Naive thymus-derived CD4-positive, alpha-beta T cell (primary cell): ENCODE measurements at regions not wholly inside any gene's neighbourhood (a gene's known extent, or its start where the extent isn't known, plus 50 kb on each side); places are given as distances from the start of the nearest gene placed in this dataset.

Experiments
- ATAC-seq: fragments of 150-1000 bp; cut with Tn5 transposase; 2 replicates; pipeline ENCODE4 v1.10.0; 2021; ENCODE audit warnings: mild to moderate bottlenecking, moderate library complexity
- CTCF ChIA-PET: fragments of 350-600 bp; sonication (Branson Sonifier 250); formaldehyde crosslinking; loops from one replicate; lab custom pipeline; 2021; ENCODE audit warnings: antibody characterized with exemption; lab: Charles Lee
- POLR2A ChIA-PET: fragments of 350-600 bp; sonication (Branson Sonifier 250); formaldehyde crosslinking; loops from one replicate; lab custom pipeline; 2021; ENCODE audit warnings: antibody characterized with exemption, inconsistent platforms; lab: Charles Lee
- DNase-seq, 9 donors: peaks; one replicate each; pipeline versions ENCODE4 v3.0.0 to v3.0.0-alpha.2; 2020 to 2022; ENCODE audit warnings: mixed read lengths in 1 of 9
- H3K27ac ChIP-seq: one replicate; pipeline ENCODE4 v1.7.0; 2013; ENCODE audit warnings: mild to moderate bottlenecking, low read depth, low read length, moderate library complexity
- H3K27me3 ChIP-seq, 2 donors: one replicate each; pipeline ENCODE4 v1.7.0; 2013; ENCODE audit warnings: low read length in 2 of 2, mild to moderate bottlenecking in 2 of 2, moderate library complexity in 2 of 2; ENCODE audit not compliant: control insufficient read depth in 2 of 2, insufficient read depth in 2 of 2
- H3K36me3 ChIP-seq, 3 experiments: 1 replicate in 2 of 3; 2 replicates in 1 of 3; pipeline ENCODE4 v1.7.0; 2013; ENCODE audit warnings: low read length in 3 of 3, mild to moderate bottlenecking in 3 of 3, moderate library complexity in 1 of 3; ENCODE audit not compliant: insufficient read depth in 3 of 3, control insufficient read depth in 2 of 3
- H3K4me1 ChIP-seq, 2 donors: one replicate each; pipeline ENCODE4 v1.7.0; 2013; ENCODE audit warnings: low read length in 2 of 2, mild to moderate bottlenecking in 2 of 2, moderate library complexity in 1 of 2; ENCODE audit not compliant: control insufficient read depth in 2 of 2, insufficient read depth in 2 of 2
- H3K4me3 ChIP-seq: 2 replicates; pipeline ENCODE4 v1.7.0; 2013; ENCODE audit warnings: mild to moderate bottlenecking, low read length
- H3K9me3 ChIP-seq, 3 experiments: 1 replicate in 2 of 3; 2 replicates in 1 of 3; pipeline ENCODE4 v1.7.0; 2013; ENCODE audit warnings: low read length in 3 of 3; ENCODE audit not compliant: control insufficient read depth in 2 of 3
- H3K27ac Mint-ChIP-seq, 9 donors: one replicate each; pipeline ENCODE4 v1.8.0; 2020 to 2022; ENCODE audit warnings: mixed read lengths in 9 of 9, mild to moderate bottlenecking in 8 of 9, moderate library complexity in 5 of 9, inconsistent platforms in 2 of 9
- H3K27me3 Mint-ChIP-seq, 5 donors: one replicate each; pipeline ENCODE4 v1.8.0; 2021 to 2022; ENCODE audit warnings: mixed read lengths in 5 of 5, mild to moderate bottlenecking in 1 of 5
- H3K36me3 Mint-ChIP-seq, 5 donors: one replicate each; pipeline ENCODE4 v1.8.0; 2020 to 2022; ENCODE audit warnings: mixed read lengths in 5 of 5, mild to moderate bottlenecking in 3 of 5, inconsistent platforms in 1 of 5
- H3K4me1 Mint-ChIP-seq, 7 donors: one replicate each; pipeline ENCODE4 v1.8.0; 2020 to 2022; ENCODE audit warnings: mixed read lengths in 7 of 7, mild to moderate bottlenecking in 3 of 7, inconsistent platforms in 1 of 7
- H3K4me3 Mint-ChIP-seq, 10 donors: one replicate each; pipeline ENCODE4 v1.8.0; 2020 to 2022; ENCODE audit warnings: mild to moderate bottlenecking in 10 of 10, mixed read lengths in 10 of 10, moderate library complexity in 6 of 10, inconsistent platforms in 2 of 10
- H3K9me3 Mint-ChIP-seq, 11 donors: one replicate each; pipeline ENCODE4 v1.8.0; 2020 to 2022; ENCODE audit warnings: mixed read lengths in 11 of 11, mild to moderate bottlenecking in 4 of 11, inconsistent platforms in 1 of 11, moderate library complexity in 1 of 11
- intact Hi-C, 2 donors: fragments of 100-400 bp; cut with micrococcal nuclease; formaldehyde crosslinking; loops; one replicate each; pipeline ENCODE4 v1.15.1; 2023

GRCh38 chrY:8442097-8442496 is 895.2 kb upstream of the TSPY4 start:
- Histone ChIP-seq H3K4me1 (no peaks in the 10 kb centered on the region), H3K9me3 (no peaks in the 10 kb centered on the region), H3K27me3 (no peaks in the 10 kb centered on the region), H3K4me3 (no peak overlapping the region), H3K36me3 (no peaks in the 10 kb centered on the region), H3K27ac (no peak overlapping the region)
- ATAC-seq, result no peak
- H3K4me3 Mint-ChIP-seq, result no peak overlapping the region
- no peaks in the 10 kb centered on the region for H3K27me3 Mint-ChIP-seq
- H3K27ac Mint-ChIP-seq, result no peak overlapping the region
- no peaks in the 10 kb centered on the region for H3K4me1 Mint-ChIP-seq
- CTCF ChIA-PET, result no interaction called here
- DNase-seq, result no peak
- intact Hi-C loops, result no loop called here
- no peaks in the 10 kb centered on the region for H3K36me3 Mint-ChIP-seq
- POLR2A ChIA-PET, result no interaction called here
- no peaks in the 10 kb centered on the region for H3K9me3 Mint-ChIP-seq

DNA sequence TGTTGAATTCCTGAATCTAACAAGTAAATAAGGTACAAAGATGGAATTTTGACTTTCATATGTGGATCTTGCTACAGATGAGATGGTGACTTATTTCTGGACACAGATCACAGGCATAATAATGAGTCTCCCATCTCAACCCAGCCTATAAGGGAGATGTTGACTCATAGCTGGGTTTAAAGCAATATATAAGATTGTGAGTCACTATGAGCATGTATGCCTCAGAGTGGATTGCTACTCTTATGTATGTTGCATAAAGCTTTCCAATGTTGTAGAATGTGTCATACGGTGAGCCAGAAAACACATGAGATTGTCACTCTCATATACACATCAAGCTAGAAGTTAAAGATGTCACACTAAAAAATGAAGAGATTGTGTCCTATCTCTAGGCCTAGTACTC is 884.3 kb upstream of the TSPY4 start:
- peaks cover 0 to 5% (median 0%) of the 10 kb centered on the region in 11 donors for H3K9me3 Mint-ChIP-seq
- Histone ChIP-seq H3K9me3 (no peaks in the 10 kb centered on the region), H3K4me1 (no peaks in the 10 kb centered on the region), H3K27me3 (no peaks in the 10 kb centered on the region), H3K4me3 (no peak overlapping the region), H3K36me3 (no peaks in the 10 kb centered on the region), H3K27ac (no peak overlapping the region)
- ChIA-PET POLR2A (no interaction called here), CTCF (no interaction called here)
- intact Hi-C loops, result no loop called here
- H3K4me1 Mint-ChIP-seq, result no peaks in the 10 kb centered on the region
- no peak for ATAC-seq
- no peaks in the 10 kb centered on the region for H3K36me3 Mint-ChIP-seq
- H3K4me3 Mint-ChIP-seq, result no peak overlapping the region
- H3K27me3 Mint-ChIP-seq, result peaks cover 0 to 6% (median 0%) of the 10 kb centered on the region in 5 donors
- DNase-seq, result no peak
- H3K27ac Mint-ChIP-seq, result no peak overlapping the region

GRCh38 chrY:8466813-8467212 is 870.5 kb upstream of the TSPY4 start:
- Histone ChIP-seq H3K9me3 (no peaks in the 10 kb centered on the region), H3K27ac (no peak overlapping the region), H3K36me3 (no peaks in the 10 kb centered on the region), H3K4me1 (no peaks in the 10 kb centered on the region), H3K27me3 (no peaks in the 10 kb centered on the region), H3K4me3 (no peak overlapping the region)
- intact Hi-C loops, result no loop called here
- H3K9me3 Mint-ChIP-seq, result peaks cover 0 to 2% (median 0%) of the 10 kb centered on the region in 11 donors
- no peaks in the 10 kb centered on the region for H3K36me3 Mint-ChIP-seq
- H3K4me3 Mint-ChIP-seq, result no peak overlapping the region
- DNase-seq (no peak), ATAC-seq (no peak)
- ChIA-PET POLR2A (no interaction called here), CTCF (no interaction called here)
- H3K4me1 Mint-ChIP-seq, result no peaks in the 10 kb centered on the region
- H3K27me3 Mint-ChIP-seq, result no peaks in the 10 kb centered on the region
- H3K27ac Mint-ChIP-seq, result no peak overlapping the region

DNA sequence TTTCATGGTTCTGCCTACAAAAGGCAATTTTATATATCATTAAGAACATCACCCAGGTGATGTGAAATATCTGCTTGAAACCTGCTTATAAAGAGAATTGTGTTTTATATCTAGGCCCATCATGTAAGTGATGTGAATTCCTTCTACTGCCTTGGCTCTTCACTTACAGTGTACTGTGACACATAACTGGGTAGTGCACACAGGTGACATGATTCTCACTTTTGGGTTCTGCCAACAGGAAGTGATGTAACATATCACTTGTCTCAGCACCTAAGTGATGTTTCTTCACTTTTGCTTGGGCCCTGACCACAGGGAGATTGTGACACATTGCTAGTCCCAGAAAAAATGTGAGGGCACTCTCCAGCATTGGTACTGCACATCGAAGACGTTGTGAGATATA is 867.0 kb upstream of the TSPY4 start:
- intact Hi-C loops, result no loop called here

GRCh38 chrY:8479141-8479540 is 858.1 kb upstream of the TSPY4 start:
- no peak for ATAC-seq
- intact Hi-C loops, result no loop called here
- H3K27me3 Mint-ChIP-seq, result peaks cover 0 to 6% (median 2%) of the 10 kb centered on the region in 5 donors
- no peaks in the 10 kb centered on the region for H3K9me3 Mint-ChIP-seq
- no peaks in the 10 kb centered on the region for H3K36me3 Mint-ChIP-seq
- no peak for DNase-seq
- Histone ChIP-seq H3K27me3 (no peaks in the 10 kb centered on the region), H3K27ac (no peak overlapping the region), H3K9me3 (no peaks in the 10 kb centered on the region), H3K36me3 (no peaks in the 10 kb centered on the region), H3K4me3 (no peak overlapping the region), H3K4me1 (no peaks in the 10 kb centered on the region)
- no peaks in the 10 kb centered on the region for H3K4me1 Mint-ChIP-seq
- no peak overlapping the region for H3K4me3 Mint-ChIP-seq
- POLR2A ChIA-PET, result no interaction called here
- H3K27ac Mint-ChIP-seq, result no peak overlapping the region
- CTCF ChIA-PET, result no interaction called here

More for the DNA sequence above, 867.0 kb upstream of the TSPY4 start:
- Mint-ChIP-seq H3K27me3 (no peaks in the 10 kb centered on the region), H3K9me3 (peaks cover 0 to 2% (median 0%) of the 10 kb centered on the region in 11 donors), H3K4me1 (no peaks in the 10 kb centered on the region), H3K36me3 (no peaks in the 10 kb centered on the region), H3K4me3 (no peak overlapping the region), H3K27ac (no peak overlapping the region)
- Histone ChIP-seq H3K4me1 (no peaks in the 10 kb centered on the region), H3K9me3 (no peaks in the 10 kb centered on the region), H3K27me3 (no peaks in the 10 kb centered on the region), H3K4me3 (no peak overlapping the region), H3K36me3 (no peaks in the 10 kb centered on the region), H3K27ac (no peak overlapping the region)
- ChIA-PET CTCF (no interaction called here), POLR2A (no interaction called here)
- ATAC-seq (no peak), DNase-seq (no peak)

DNA sequence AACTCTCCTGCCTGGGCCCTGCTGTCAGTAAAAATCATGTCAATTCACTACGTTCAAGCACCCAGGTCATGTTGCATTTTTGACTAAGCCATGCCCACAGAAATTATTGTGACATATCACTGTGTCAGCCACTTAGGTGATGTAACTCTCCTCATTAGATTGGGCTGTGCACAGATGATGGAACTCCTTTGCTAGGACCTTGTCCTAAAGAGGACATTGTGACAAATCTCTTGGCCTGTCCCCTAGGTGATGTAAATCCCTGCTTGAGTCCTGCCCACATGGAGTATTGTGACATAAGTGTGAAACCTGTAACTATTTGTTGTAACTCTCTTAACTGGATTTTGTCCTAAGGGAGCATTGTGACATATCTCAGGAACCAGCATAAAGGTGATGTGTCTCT is 848.3 kb upstream of the TSPY4 start:
- POLR2A ChIA-PET, result no interaction called here
- peaks cover 0 to 4% (median 0%) of the 10 kb centered on the region in 5 donors for H3K27me3 Mint-ChIP-seq
- Histone ChIP-seq H3K36me3 (no peaks in the 10 kb centered on the region), H3K27me3 (no peaks in the 10 kb centered on the region), H3K4me1 (no peaks in the 10 kb centered on the region), H3K9me3 (no peaks in the 10 kb centered on the region), H3K27ac (no peak overlapping the region), H3K4me3 (no peak overlapping the region)
- H3K9me3 Mint-ChIP-seq, result no peaks in the 10 kb centered on the region
- ATAC-seq (no peak), DNase-seq (no peak)
- H3K36me3 Mint-ChIP-seq, result no peaks in the 10 kb centered on the region
- no peaks in the 10 kb centered on the region for H3K4me1 Mint-ChIP-seq
- H3K27ac Mint-ChIP-seq, result no peak overlapping the region
- intact Hi-C loops, result no loop called here
- CTCF ChIA-PET, result no interaction called here
- H3K4me3 Mint-ChIP-seq, result no peak overlapping the region

- no peaks in the 10 kb centered on the region for H3K4me1 ChIP-seq
- no peaks in the 10 kb centered on the region for H3K27me3 ChIP-seq
- no peaks in the 10 kb centered on the region for H3K36me3 Mint-ChIP-seq
- H3K27ac ChIP-seq, result no peak overlapping the region
- ATAC-seq (no peak), DNase-seq (no peak)
- intact Hi-C loops, result no loop called here
- H3K27ac Mint-ChIP-seq, result no peak overlapping the region
- H3K36me3 ChIP-seq, result no peaks in the 10 kb centered on the region
- no peak overlapping the region for H3K4me3 Mint-ChIP-seq
- no peak overlapping the region for H3K4me3 ChIP-seq
- no peaks in the 10 kb centered on the region for H3K27me3 Mint-ChIP-seq
- POLR2A ChIA-PET, result no interaction called here
- CTCF ChIA-PET, result no interaction called here
- no peaks in the 10 kb centered on the region for H3K9me3 ChIP-seq
- no peaks in the 10 kb centered on the region for H3K4me1 Mint-ChIP-seq
- H3K9me3 Mint-ChIP-seq, result no peaks in the 10 kb centered on the region
Measured at GRCh38 chrY:8489880-8490630, 847.2 kb upstream of the TSPY4 start.
